ENCODE measurements at regions not wholly inside any gene's neighbourhood (a gene's known extent, or its start where the extent isn't known, plus 50 kb on each side); places are given as distances from the start of the nearest gene placed in this dataset.

GRCh38 chr5:125365747-125366146 is 619.3 kb upstream of the ZNF608 start:
- intact Hi-C loops (cut with micrococcal nuclease): no loop called here

DNA sequence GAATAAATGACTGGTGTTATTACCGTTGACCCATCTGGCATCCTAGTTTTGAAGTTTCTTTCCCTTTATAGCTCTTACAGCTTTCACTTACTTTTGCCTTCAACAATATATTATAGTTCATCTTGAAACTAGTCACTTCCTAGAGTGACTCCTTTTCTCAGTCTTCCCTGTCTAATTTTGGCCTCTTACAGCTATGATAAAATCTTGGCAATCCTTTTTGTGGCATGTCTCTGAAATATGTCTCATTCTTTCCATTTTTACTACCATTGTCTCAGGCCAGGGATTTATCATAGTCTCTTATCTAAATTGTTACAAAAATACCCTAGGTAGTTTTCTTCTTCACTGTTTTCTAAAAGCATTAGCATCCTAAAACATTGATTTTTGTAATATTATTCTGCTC is 621.3 kb upstream of the ZNF608 start:
- intact Hi-C loops (cut with micrococcal nuclease): no loop called here

DNA sequence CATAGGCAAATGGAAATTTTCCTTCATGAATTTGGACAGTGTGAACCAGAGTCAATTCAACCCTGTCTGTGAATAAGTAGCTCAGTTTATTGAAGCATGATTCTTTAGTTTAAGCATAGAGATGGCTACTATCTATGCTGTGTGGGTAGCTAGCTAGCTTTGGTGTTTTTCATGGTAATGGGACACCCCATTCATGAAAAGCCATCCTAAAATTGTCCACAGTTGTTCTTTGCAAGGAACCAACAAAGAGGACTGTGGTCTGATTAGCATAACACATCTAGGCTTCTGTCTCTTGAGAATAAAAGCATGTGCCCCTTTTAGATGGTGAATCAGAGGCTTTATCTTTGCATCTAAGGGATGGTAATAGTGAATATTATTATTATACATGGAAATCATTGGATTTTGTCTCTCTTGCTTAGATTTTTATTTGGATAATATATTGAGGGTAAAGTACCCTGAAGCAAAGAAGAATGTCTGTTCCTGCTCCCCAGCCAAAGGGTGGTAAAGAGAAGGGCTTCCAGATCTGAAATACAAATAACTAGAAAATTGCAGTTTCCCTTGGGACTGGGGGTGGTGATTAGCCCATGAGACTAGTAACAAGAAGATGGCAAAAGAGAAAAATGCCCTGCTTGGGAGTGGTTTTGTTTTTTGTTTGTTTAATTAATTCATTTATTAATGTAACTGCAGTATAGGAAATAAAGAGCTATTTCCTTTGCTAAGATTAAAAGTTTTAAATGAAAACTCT is 624.2 kb upstream of the ZNF608 start:
- intact Hi-C loops (cut with micrococcal nuclease): no loop called here

DNA sequence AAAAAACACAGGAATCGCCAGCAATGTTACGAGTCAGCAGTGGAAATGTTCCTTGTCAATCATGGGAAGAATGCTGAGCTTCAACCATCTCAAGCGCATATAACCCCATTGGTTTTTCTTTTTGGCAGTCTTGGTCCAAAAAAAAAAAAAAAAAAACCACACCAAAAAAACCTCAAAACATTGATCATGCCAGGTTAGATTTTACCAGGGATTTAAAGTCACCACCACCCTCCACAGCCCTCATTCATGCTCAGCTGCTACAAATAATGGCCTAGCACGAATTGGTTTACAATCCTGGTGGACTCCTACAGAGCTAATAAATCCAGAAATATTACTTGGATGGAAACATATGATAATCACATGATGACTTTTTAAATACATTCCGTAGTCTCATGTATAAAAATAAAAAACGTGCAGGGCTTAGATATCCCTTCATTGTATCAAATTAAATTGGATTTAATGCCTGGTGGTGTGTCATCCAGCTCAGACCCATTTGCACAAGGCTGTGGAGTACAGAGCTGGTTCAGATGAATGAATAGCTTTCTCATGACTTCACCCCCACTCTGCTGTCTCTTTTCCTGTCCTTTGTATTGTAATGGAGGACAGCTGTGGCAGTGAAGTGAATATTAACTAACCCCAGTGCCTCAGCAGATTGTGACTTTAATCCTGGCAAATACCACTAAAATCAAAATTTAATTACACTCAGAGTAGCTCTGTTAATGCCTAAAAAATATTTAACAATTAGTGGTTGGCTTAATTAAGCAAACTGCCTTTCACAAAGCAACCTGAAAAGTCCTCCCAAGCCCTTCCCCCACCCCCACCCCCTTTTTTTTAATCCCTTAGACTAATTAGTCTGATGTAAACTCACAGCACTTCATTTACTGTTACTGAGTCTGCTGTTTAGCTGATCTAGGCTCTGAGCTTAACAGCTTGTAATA is 626.5 kb upstream of the ZNF608 start:
- intact Hi-C loops (cut with micrococcal nuclease): no loop called here

DNA sequence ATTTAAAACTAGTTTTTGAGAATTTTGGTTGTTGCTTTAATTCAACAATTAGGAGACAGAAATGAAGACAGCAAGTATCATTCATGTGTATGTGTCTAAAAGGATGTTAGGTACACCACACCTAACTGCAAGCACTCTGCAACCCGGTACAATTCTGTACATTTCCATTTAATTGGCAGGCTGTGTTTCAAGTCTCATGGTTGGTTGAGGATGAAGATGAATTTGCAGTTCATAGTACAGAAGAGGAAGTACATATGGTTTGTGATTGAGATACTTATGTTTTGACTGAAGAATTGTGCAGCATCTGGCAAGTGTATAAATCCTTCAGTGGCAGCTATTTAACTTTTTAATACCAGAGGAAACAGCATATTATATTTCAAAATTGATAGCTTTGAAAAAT is 628.7 kb upstream of the ZNF608 start:
- intact Hi-C loops (cut with micrococcal nuclease): no loop called here

DNA sequence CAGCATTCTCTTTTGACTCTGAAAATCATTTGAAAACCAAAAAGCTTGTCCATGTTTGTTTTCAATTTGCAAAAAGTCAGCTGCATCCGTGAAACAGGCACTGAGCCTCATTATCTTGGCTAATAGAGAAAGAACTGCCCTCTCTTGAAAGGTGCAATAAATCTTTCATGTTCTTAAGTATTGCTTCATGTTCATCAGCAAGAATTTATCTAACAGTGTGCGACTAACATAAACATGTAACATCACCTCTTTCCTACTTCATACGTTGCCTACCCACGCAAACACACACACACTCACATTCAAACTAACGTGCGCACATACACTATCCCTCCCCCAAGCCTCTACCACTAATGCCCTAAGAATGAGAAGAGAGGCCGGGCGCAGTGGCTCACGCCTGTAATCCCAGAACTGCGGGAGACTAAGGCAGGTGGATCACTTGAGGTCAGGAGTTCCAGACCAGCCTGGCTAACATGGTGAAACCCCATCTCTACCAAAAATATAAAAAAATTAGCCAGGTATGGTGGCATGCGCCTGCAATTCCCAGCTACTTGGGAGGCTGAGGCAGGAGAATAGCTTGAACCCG is 629.7 kb upstream of the ZNF608 start:
- intact Hi-C loops (cut with micrococcal nuclease): no loop called here

DNA sequence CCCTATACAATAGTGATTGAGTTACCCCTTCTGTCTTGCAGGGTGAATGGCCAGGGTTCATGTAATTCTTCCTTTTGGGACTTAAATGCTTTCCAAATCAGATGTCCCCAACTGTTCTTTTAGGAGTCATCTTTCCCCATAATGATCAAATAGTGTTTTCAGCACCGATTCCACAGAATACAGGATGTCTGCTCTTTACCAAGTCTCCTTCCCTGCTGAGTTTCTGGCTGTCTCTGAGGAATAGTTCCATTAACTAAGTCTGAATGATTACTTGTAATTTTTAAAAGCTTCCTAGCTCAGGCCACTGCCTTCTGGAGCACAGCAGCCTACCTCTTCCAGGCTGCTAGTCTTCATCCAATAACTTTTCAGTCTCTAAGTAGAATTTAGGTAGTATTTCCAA is 630.7 kb upstream of the ZNF608 start:
- intact Hi-C loops (cut with micrococcal nuclease): no loop called here

- intact Hi-C loops (cut with micrococcal nuclease): no loop called here
These were observed 634.9 kb upstream of the ZNF608 start for GRCh38 chr5:125381290-125381689.

GRCh38 chr5:125384071-125384470 is 637.6 kb upstream of the ZNF608 start:
- intact Hi-C loops (cut with micrococcal nuclease): no loop called here

DNA sequence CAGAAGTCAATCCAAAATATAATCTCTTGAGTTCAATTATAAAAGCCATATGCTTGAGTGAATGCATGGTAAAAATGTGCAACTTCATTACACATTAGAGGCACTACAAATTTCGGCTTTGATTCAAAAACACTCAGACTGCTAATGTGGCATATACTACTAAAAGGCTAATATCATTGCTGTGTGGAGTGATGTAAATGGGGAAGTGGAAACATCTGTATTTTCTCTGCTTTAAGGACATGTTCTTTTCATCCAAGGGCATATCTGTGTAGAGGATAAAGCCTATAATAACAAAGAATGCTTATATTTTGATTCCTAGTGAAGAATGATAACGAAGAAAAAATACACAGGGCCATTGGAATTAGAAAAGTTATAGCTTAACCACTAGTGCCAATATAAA is 643.9 kb upstream of the ZNF608 start:
- intact Hi-C loops (cut with micrococcal nuclease): no loop called here

DNA sequence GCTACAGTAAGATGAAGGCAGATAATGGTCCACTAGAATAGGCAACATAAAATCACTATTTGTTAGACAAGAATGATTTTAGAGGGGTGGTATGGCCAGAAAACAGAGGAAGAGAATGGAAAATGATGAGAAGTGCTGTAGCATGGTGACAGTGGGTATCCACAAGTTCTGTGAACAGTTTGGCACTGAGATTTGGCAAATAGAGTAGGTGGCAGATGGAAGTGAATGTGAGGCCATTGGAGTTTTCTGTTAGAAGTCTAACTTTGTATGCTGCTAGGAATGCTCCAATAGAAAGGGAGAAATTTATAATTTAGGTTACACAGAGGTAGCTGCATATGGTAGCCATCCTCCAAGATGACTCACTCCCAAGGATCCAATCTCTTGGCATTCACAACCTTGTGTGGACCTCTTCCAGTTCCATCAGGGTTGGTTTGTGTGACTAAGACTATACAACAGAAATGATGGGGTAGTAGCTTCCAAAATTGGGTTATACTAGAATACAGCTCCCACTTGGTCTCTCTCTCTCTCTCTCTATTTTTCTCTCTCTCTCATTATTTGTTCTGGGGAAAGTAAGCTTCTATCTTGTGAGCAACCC is 646.9 kb upstream of the ZNF608 start:
- intact Hi-C loops (cut with micrococcal nuclease): no loop called here

DNA sequence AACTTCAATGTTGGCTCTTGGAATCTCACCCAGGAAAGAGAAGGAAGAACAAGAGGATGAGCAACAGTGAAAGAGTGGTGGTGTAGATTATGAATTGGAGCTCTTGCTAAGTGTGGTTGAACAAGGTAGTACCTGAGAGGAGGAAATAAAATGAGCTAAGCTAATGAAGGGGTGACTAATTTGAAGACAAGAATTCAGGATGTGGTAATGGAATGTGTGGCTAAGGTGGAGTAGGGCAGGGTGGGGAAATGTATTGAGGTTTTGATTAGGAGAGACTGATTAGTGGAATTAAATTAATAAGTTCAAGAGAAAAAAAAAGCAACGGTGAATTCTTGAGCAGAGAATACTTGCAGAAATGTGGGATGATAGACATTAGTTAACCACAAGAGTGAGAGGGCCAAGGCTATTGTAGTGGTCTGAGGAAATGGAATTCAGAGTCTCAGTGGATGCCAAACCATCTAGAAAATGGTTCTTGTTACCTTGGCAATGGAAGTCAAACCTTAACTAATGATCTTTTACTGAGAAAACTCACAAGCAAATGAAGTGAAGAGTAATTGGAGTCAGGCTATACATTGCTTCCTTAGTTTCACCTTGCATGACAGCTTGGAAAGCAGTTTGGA is 648.3 kb upstream of the ZNF608 start:
- intact Hi-C loops (cut with micrococcal nuclease): no loop called here

DNA sequence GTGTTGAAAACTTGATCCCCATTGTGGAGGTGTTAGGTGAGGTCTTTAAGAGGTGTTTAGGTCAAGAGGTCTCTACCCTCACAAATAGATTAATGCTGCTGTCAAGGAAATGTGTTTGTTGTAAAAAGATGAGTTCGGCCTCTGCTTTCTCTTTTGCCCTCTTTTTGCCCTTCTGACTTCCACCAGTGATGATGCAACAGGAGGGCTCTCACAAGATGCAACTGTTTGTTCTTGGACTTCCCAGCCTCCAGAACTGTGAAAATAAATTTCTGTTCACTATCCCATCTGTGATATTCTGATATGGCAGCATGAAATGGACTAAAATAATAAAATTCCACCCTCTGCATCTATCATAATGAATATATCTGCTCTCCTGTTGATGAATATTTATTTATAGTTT is 650.0 kb upstream of the ZNF608 start:
- intact Hi-C loops (cut with micrococcal nuclease): no loop called here

DNA sequence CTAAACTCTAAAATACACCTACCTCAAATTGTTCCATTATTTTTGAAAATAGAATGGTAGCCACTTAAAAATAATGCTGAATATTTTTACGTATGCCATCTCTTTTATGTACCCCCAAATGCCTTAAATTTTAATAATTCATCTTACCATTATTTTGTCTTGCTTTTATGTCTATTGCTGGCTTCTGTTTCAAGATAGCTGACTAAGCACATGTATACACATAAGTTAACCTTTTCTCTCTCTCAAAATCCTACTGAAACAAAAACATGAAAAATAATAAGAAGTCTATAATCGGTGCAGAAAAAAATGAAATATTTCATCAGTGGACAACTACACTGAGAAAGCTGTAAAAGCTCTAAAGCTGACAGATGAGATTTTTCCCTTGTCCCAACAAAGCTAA is 652.0 kb upstream of the ZNF608 start:
- intact Hi-C loops (cut with micrococcal nuclease): no loop called here

DNA sequence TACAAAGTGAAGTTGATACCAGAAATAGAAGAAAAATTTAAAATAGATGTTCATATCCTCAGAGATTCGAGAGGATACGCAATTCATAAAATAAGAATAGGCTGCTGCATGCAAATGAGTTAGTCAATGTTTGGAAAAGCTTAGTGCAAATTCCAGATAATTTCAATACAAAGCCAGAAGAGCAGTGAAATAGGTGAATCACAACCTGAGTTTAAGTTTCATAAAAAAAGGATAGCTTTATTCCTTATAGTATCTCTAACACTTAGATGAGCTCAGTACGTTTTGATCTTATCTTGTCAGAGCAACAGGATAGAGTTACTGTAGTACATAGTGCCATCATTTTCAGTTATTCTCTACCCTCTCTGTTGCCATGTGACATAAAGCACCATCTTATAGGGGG is 653.4 kb upstream of the ZNF608 start:
- intact Hi-C loops (cut with micrococcal nuclease): no loop called here

GRCh38 chr5:125401724-125402622 is 655.5 kb upstream of the ZNF608 start:
- intact Hi-C loops (cut with micrococcal nuclease): no loop called here

- intact Hi-C loops (cut with micrococcal nuclease): no loop called here
These were observed 656.3 kb upstream of the ZNF608 start for GRCh38 chr5:125402787-125403186.

- intact Hi-C loops (cut with micrococcal nuclease): no loop called here
These were observed 657.6 kb upstream of the ZNF608 start for GRCh38 chr5:125404056-125404455.

- intact Hi-C loops (cut with micrococcal nuclease): no loop called here
These were observed 662.2 kb upstream of the ZNF608 start for GRCh38 chr5:125408448-125409233.
